ENCODE measurements at regions not wholly inside any gene's neighbourhood (a gene's known extent, or its start where the extent isn't known, plus 50 kb on each side); places are given as distances from the start of the nearest gene placed in this dataset.

DNA sequence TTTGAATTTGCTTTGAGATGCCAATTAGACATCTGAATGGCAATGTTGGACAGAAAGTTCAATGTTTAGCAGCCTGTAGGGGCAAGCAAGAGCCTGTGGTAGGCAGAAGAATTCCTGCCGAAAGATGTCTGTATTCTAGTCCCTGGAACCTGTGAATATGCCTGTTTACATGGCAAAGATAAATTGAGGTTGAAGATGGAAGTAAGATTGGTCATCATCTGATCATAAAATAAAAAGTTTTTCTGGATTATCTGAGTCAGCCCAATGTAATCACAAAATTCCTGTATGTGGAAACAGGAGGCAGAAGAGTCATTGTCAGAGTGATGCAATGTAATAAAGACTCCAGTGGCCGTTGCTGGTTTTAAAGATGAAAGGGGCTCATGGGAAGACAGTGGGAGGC, 430.5 kb downstream of the MDFIC start:
- no peak for DNase-seq (ENCODE audit: extremely low read depth in 1 of 4, low spot score in 3 of 4)
- H3K79me2 ChIP-seq (ENCODE audit: control insufficient read depth, insufficient read depth, low read length): no peaks in the 10 kb centered on the region
- intact Hi-C loops (cut with micrococcal nuclease) (no loop called here), in situ Hi-C loops (cut with MboI) (no loop called here)
- H3K9me3 ChIP-seq (replicated peaks; ENCODE audit: control insufficient read depth, insufficient read depth, low read depth, low read length): 0 out of 2 replicates have a peak, but pooled peaks cover 4% of the 10 kb centered on the region
- H3K9ac ChIP-seq (ENCODE audit: insufficient read depth in 1 of 2, low read depth in 2 of 2, low read length in 2 of 2): no peak overlapping the region
- no peak overlapping the region for H3K4me3 ChIP-seq
- H3K4me1 ChIP-seq (replicated peaks in 1 of 2; ENCODE audit: control insufficient read depth in 2 of 2, insufficient read depth in 2 of 2, low read length in 2 of 2): no peaks in the 10 kb centered on the region
- FAIRE-seq: no peak
- no peak overlapping the region for H2AFZ ChIP-seq (ENCODE audit: low read depth, low read length)
- H4K20me1 ChIP-seq (replicated peaks; ENCODE audit: control insufficient read depth, insufficient read depth, low read length): no peaks in the 10 kb centered on the region
- no peak overlapping the region for H3K27ac ChIP-seq (ENCODE audit: extremely low read depth, low read depth, low read length)
- no peak for ATAC-seq
- POLR2A ChIA-PET: no interaction called here
- no peaks in the 10 kb centered on the region for H3K27me3 ChIP-seq (ENCODE audit: control insufficient read depth in 2 of 2, insufficient read depth in 2 of 2, low read length in 2 of 2)
- BruUV-seq (replicated peaks): no TSS peak
- H3K4me2 ChIP-seq (ENCODE audit: insufficient read depth, low read length): no peak overlapping the region
- CTCF ChIA-PET (ENCODE audit: low intra/inter-chr PET ratio): no interaction called here
- no peaks in the 10 kb centered on the region for H3K9me1 ChIP-seq (ENCODE audit: control insufficient read depth, insufficient read depth, low read length)
- WGBS (ENCODE audit: insufficient coverage, low coverage, missing lambda C conversion rate): 0% methylated on average over 2 of the region's 2 CpGs
- H3K36me3 ChIP-seq (ENCODE audit: control insufficient read depth, insufficient read depth, low read length): no peaks in the 10 kb centered on the region
- TF ChIP-seq PCBP1 (IDR thresholded peaks at IDR 0.05; ENCODE audit: low read depth, low read length, poor library complexity, severe bottlenecking) (no peak), RCOR1 (IDR thresholded peaks at IDR 0.05; ENCODE audit: borderline replicate concordance in 1 of 2, low read depth in 2 of 2, low read length in 2 of 2) (no peak), LEF1 (IDR thresholded peaks at IDR 0.05) (no peak)
- TF ChIP-seq, protein P1, sequence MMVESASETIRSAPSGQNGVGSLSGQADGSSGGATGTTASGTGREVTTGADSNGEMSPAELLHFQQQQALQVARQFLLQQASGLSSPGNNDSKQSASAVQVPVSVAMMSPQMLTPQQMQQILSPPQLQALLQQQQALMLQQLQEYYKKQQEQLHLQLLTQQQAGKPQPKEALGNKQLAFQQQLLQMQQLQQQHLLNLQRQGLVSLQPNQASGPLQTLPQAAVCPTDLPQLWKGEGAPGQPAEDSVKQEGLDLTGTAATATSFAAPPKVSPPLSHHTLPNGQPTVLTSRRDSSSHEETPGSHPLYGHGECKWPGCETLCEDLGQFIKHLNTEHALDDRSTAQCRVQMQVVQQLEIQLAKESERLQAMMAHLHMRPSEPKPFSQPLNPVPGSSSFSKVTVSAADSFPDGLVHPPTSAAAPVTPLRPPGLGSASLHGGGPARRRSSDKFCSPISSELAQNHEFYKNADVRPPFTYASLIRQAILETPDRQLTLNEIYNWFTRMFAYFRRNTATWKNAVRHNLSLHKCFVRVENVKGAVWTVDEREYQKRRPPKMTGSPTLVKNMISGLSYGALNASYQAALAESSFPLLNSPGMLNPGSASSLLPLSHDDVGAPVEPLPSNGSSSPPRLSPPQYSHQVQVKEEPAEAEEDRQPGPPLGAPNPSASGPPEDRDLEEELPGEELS (CRISPR knock-in tag; IDR thresholded peaks at IDR 0.05; ENCODE audit: borderline replicate concordance): no peak

DNA sequence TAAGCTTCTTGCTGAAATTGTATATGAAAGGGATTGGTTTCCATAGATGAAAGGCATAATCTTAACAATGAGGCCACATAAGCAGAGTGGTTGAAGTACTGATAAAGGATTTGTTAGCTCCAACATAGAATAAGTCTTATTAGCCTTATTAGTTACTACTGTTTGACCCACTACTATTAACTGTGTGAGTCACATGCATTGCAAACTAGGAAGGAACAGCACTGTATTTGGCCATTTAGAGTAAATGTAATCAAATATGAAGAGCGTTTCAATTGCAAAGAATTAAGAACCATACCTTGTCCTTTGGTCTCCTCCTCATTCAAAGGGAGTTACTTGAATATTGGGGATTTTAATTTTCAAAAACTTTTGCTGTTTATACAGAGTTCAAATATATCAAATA, 428.9 kb downstream of the MDFIC start:
- FAIRE-seq: no peak
- in situ Hi-C loops (cut with MboI): no loop called here
- BruUV-seq (replicated peaks): no TSS peak
- H3K4me1 ChIP-seq (replicated peaks in 1 of 2; ENCODE audit: control insufficient read depth in 2 of 2, insufficient read depth in 2 of 2, low read length in 2 of 2): no peaks in the 10 kb centered on the region
- H3K27ac ChIP-seq (ENCODE audit: extremely low read depth, low read depth, low read length): no peak overlapping the region
- CTCF ChIA-PET (ENCODE audit: low intra/inter-chr PET ratio): no interaction called here
- no peaks in the 10 kb centered on the region for H3K9me1 ChIP-seq (ENCODE audit: control insufficient read depth, insufficient read depth, low read length)
- no peaks in the 10 kb centered on the region for H3K36me3 ChIP-seq (ENCODE audit: control insufficient read depth, insufficient read depth, low read length)
- H3K27me3 ChIP-seq (ENCODE audit: control insufficient read depth in 2 of 2, insufficient read depth in 2 of 2, low read length in 2 of 2): no peaks in the 10 kb centered on the region
- H3K9me3 ChIP-seq (replicated peaks; ENCODE audit: control insufficient read depth, insufficient read depth, low read depth, low read length): no peaks in the 10 kb centered on the region
- no peaks in the 10 kb centered on the region for H4K20me1 ChIP-seq (replicated peaks; ENCODE audit: control insufficient read depth, insufficient read depth, low read length)
- POLR2A ChIA-PET: no interaction called here
- no peaks in the 10 kb centered on the region for H3K79me2 ChIP-seq (ENCODE audit: control insufficient read depth, insufficient read depth, low read length)
- H3K4me3 ChIP-seq: no peak overlapping the region
- 0% methylated on average over 1 of the region's 1 CpG for WGBS (ENCODE audit: insufficient coverage, low coverage, missing lambda C conversion rate)
- H2AFZ ChIP-seq (ENCODE audit: low read depth, low read length): no peak overlapping the region
- no peak overlapping the region for H3K4me2 ChIP-seq (ENCODE audit: insufficient read depth, low read length)
- DNase-seq (ENCODE audit: extremely low read depth in 1 of 4, low spot score in 3 of 4): no peak
- no peak for ATAC-seq
- intact Hi-C loops (cut with micrococcal nuclease): no loop called here
- no peak overlapping the region for H3K9ac ChIP-seq (ENCODE audit: insufficient read depth in 1 of 2, low read depth in 2 of 2, low read length in 2 of 2)
- TF ChIP-seq CC2D1A (IDR thresholded peaks at IDR 0.05) (no peak), BRD9 (IDR thresholded peaks at IDR 0.05; ENCODE audit: low read depth, partially characterized antibody) (no peak), PTBP1 (IDR thresholded peaks at IDR 0.05; ENCODE audit: low read depth, low read length) (no peak), DPF2 (IDR thresholded peaks at IDR 0.05) (no peak)
- TF ChIP-seq, protein P2, sequence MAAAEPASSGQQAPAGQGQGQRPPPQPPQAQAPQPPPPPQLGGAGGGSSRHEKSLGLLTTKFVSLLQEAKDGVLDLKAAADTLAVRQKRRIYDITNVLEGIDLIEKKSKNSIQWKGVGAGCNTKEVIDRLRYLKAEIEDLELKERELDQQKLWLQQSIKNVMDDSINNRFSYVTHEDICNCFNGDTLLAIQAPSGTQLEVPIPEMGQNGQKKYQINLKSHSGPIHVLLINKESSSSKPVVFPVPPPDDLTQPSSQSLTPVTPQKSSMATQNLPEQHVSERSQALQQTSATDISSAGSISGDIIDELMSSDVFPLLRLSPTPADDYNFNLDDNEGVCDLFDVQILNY (CRISPR knock-in tag; IDR thresholded peaks at IDR 0.05): no peak
- TF ChIP-seq, protein P3, sequence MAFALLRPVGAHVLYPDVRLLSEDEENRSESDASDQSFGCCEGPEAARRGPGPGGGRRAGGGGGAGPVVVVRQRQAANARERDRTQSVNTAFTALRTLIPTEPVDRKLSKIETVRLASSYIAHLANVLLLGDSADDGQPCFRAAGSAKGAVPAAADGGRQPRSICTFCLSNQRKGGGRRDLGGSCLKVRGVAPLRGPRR (CRISPR knock-in tag; IDR thresholded peaks at IDR 0.05): no peak
